Mucosa of descending colon (tissue), 3 donors: ENCODE measurements at regions not wholly inside any gene's neighbourhood (a gene's known extent, or its start where the extent isn't known, plus 50 kb on each side); places are given as distances from the start of the nearest gene placed in this dataset.

Source experiments
- ATAC-seq: fragments of 200-7000 bp; cut with Tn5 transposase; one replicate; pipeline ENCODE4 v1.9.1; 2020; ENCODE audit warnings: mild to moderate bottlenecking, moderate library complexity
- DNase-seq, 3 donors: peaks; one replicate each; pipeline ENCODE4 v3.0.0-alpha.2; 2020
- H3K36me3 ChIP-seq: fragments of 200-600 bp; one replicate; pipeline ENCODE4 v1.8.0; 2021; ENCODE audit warnings: low read depth, mild to moderate bottlenecking
- H3K4me1 ChIP-seq: fragments of 200-600 bp; one replicate; pipeline ENCODE4 v1.8.0; 2021; ENCODE audit warnings: low read depth, mild to moderate bottlenecking
- H3K4me3 ChIP-seq: fragments of 200-600 bp; one replicate; pipeline ENCODE4 v1.8.0; 2021; ENCODE audit warnings: mild to moderate bottlenecking
- H3K9me3 ChIP-seq: fragments of 200-600 bp; one replicate; pipeline ENCODE4 v1.8.0; 2021; ENCODE audit warnings: mild to moderate bottlenecking
- intact Hi-C, 2 donors: fragments of 100-400 bp; cut with DNase I in 1 of 2; cut with micrococcal nuclease in 1 of 2; formaldehyde crosslinking; loops; one replicate each; pipeline versions ENCODE4 v1.11.0 to v1.11.1; 2022; cut with DNase I, micrococcal nuclease
- TF ChIP-seq, protein P1 (sequence below): fragments of 200-600 bp; IDR thresholded peaks from one replicate; pipeline ENCODE4 v1.8.0; 2022; ENCODE audit warnings: antibody characterized with exemption, mild to moderate bottlenecking
- donor health status: DM: no; HTN: no; CAD: no; lungs with moderate emphysema.
- donor health status: DM: no; HTN: no; CAD: no.
- donor health status: DM: no; HTN: yes; CAD: no.

DNA sequence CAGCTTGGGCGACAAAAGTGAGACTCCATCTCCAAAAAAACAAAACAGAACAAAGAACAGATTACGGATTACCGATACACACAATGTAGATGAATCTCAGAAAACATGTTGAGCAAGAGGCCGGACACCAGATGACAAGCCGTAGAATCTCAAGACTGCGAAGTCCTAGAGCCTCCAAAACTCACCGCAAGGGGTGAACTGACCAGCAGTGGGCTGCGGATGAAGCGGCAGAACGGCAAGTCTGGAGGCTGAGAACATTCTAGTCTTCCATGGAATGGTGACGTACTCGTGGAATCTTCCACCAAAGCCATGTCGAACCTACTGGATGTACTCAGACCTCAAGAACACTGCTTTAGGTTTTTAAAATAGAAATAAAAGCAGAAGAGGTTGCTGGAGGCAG is 198.8 kb downstream of the NDUFA10 start:
- TF ChIP-seq, protein P1, sequence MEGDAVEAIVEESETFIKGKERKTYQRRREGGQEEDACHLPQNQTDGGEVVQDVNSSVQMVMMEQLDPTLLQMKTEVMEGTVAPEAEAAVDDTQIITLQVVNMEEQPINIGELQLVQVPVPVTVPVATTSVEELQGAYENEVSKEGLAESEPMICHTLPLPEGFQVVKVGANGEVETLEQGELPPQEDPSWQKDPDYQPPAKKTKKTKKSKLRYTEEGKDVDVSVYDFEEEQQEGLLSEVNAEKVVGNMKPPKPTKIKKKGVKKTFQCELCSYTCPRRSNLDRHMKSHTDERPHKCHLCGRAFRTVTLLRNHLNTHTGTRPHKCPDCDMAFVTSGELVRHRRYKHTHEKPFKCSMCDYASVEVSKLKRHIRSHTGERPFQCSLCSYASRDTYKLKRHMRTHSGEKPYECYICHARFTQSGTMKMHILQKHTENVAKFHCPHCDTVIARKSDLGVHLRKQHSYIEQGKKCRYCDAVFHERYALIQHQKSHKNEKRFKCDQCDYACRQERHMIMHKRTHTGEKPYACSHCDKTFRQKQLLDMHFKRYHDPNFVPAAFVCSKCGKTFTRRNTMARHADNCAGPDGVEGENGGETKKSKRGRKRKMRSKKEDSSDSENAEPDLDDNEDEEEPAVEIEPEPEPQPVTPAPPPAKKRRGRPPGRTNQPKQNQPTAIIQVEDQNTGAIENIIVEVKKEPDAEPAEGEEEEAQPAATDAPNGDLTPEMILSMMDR = no peak

DNA sequence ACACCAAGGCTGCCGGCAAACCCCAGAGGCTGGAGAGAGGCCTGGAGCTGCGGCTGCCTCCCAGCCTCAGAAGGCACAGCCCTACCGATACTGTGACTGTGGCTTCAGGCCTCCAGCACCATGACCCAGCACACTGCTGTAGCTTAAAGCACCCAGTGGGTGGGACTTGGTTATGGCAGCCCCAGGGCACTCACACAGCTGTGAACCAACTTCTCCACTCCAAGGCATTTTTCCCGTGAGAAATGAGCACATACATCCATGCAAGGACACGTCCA is 199.5 kb downstream of the NDUFA10 start:
- no peaks in the 10 kb centered on the region for H3K4me1 ChIP-seq
- ATAC-seq (no peak), DNase-seq (peak in 1 of 3 donors; percentile 7)
- no peak overlapping the region for H3K4me3 ChIP-seq
- H3K36me3 ChIP-seq = no peaks in the 10 kb centered on the region
- H3K9me3 ChIP-seq = no peaks in the 10 kb centered on the region
- TF ChIP-seq, protein P1 = no peak
- intact Hi-C loops = no loop called here

More for the DNA sequence above, 198.8 kb downstream of the NDUFA10 start:
- no peak for ATAC-seq
- peak in 1 of 3 donors; percentile 1 for DNase-seq
- Histone ChIP-seq H3K9me3 (no peaks in the 10 kb centered on the region), H3K4me1 (no peaks in the 10 kb centered on the region), H3K36me3 (no peaks in the 10 kb centered on the region), H3K4me3 (no peak overlapping the region)
- intact Hi-C loops = no loop called here

GRCh38 chr2:239824866-239825704 is 200.1 kb downstream of the NDUFA10 start:
- intact Hi-C loops = no loop called here
- Histone ChIP-seq H3K4me1 (no peaks in the 10 kb centered on the region), H3K4me3 (no peak overlapping the region), H3K36me3 (no peaks in the 10 kb centered on the region), H3K9me3 (no peaks in the 10 kb centered on the region)
- no peak for ATAC-seq
- DNase-seq = peak in 1 of 3 donors; percentile 8
- TF ChIP-seq, protein P1 = no peak

- Histone ChIP-seq H3K4me3 (no peak overlapping the region), H3K9me3 (no peaks in the 10 kb centered on the region), H3K36me3 (no peaks in the 10 kb centered on the region), H3K4me1 (no peaks in the 10 kb centered on the region)
- intact Hi-C loops = no loop called here
- ATAC-seq = peak; percentile 67
- DNase-seq = peak in 2 of 3 donors; percentile 2 to 16
- TF ChIP-seq, protein P1 = no peak
Observed at GRCh38 chr2:239824046-239824694, 201.0 kb downstream of the NDUFA10 start.

- H3K4me3 ChIP-seq = no peak overlapping the region
- H3K9me3 ChIP-seq = no peaks in the 10 kb centered on the region
- no peaks in the 10 kb centered on the region for H3K4me1 ChIP-seq
- intact Hi-C loops = no loop called here
- TF ChIP-seq, protein P1 = no peak
- no peaks in the 10 kb centered on the region for H3K36me3 ChIP-seq
- DNase-seq (peak in 1 of 3 donors; percentile 7), ATAC-seq (no peak)
Observed at GRCh38 chr2:239822146-239822831, 202.9 kb downstream of the NDUFA10 start.
